ENCODE measurements at regions not wholly inside any gene's neighbourhood (a gene's known extent, or its start where the extent isn't known, plus 50 kb on each side); places are given as distances from the start of the nearest gene placed in this dataset.

GRCh38 chr5:56710826-56711590 lies 104.3 kb upstream of the MAP3K1 start:
- ATAC-seq, result no peak
- Histone ChIP-seq H3K4me1 (no peaks in the 10 kb centered on the region), H3K4me3 (no peak overlapping the region), H3K9me3 (no peaks in the 10 kb centered on the region), H3K36me3 (ENCODE audit: insufficient read depth in 1 of 2, low read depth in 1 of 2) (no peaks in the 10 kb centered on the region), H3K27me3 (ENCODE audit: insufficient read depth in 3 of 3, low read length in 2 of 3) (no peaks in the 10 kb centered on the region), H3K27ac (no peak overlapping the region)
- WGBS, 3 donors, result 90 to 94% (median 93%) methylated on average over 3 of the region's 3 CpGs
- no peak for DNase-seq
- intact Hi-C loops (cut with DNase I), result no loop called here
- TF ChIP-seq CTCF (IDR thresholded peaks at IDR 0.05), result no peak

GRCh38 chr5:56706504-56706903 lies 108.8 kb upstream of the MAP3K1 start:
- Histone ChIP-seq H3K27ac (no peak overlapping the region), H3K27me3 (ENCODE audit: insufficient read depth in 3 of 3, low read length in 2 of 3) (no peaks in the 10 kb centered on the region), H3K4me3 (no peak overlapping the region), H3K36me3 (ENCODE audit: insufficient read depth in 1 of 2, low read depth in 1 of 2) (no peaks in the 10 kb centered on the region), H3K9me3 (no peaks in the 10 kb centered on the region), H3K4me1 (no peaks in the 10 kb centered on the region)
- DNase-seq (no peak), ATAC-seq (no peak)
- intact Hi-C loops (cut with DNase I), result no loop called here
- TF ChIP-seq CTCF (IDR thresholded peaks at IDR 0.05), result no peak
- WGBS, 3 donors, result 90 to 97% (median 92%) methylated on average over 3 of the region's 3 CpGs

GRCh38 chr5:56705217-56705616 lies 110.1 kb upstream of the MAP3K1 start:
- ATAC-seq (no peak), DNase-seq (no peak)
- no peaks in the 10 kb centered on the region for H3K27me3 ChIP-seq (ENCODE audit: insufficient read depth in 3 of 3, low read length in 2 of 3)
- no peaks in the 10 kb centered on the region for H3K9me3 ChIP-seq
- no peaks in the 10 kb centered on the region for H3K4me1 ChIP-seq
- H3K27ac ChIP-seq, result no peak overlapping the region
- no peak for TF ChIP-seq CTCF (IDR thresholded peaks at IDR 0.05)
- intact Hi-C loops (cut with DNase I), result no loop called here
- H3K36me3 ChIP-seq (ENCODE audit: insufficient read depth in 1 of 2, low read depth in 1 of 2), result no peaks in the 10 kb centered on the region
- no peak overlapping the region for H3K4me3 ChIP-seq
- 57 to 69% (median 62%) methylated on average over 5 of the region's 5 CpGs for WGBS, 3 donors

GRCh38 chr5:56703952-56704351 lies 111.4 kb upstream of the MAP3K1 start:
- DNase-seq, result no peak
- Histone ChIP-seq H3K27me3 (ENCODE audit: insufficient read depth in 3 of 3, low read length in 2 of 3) (no peaks in the 10 kb centered on the region), H3K4me1 (no peaks in the 10 kb centered on the region), H3K9me3 (no peaks in the 10 kb centered on the region), H3K36me3 (ENCODE audit: insufficient read depth in 1 of 2, low read depth in 1 of 2) (no peaks in the 10 kb centered on the region), H3K4me3 (no peak overlapping the region), H3K27ac (no peak overlapping the region)
- 93 to 100% (median 98%) methylated on average over 2 of the region's 2 CpGs for WGBS, 3 donors
- intact Hi-C loops (cut with DNase I), result no loop called here
- no peak for ATAC-seq
- no peak for TF ChIP-seq CTCF (IDR thresholded peaks at IDR 0.05)

GRCh38 chr5:56700711-56701110 lies 114.6 kb upstream of the MAP3K1 start:
- DNase-seq, result no peak
- no peak for ATAC-seq
- H3K36me3 ChIP-seq (ENCODE audit: insufficient read depth in 1 of 2, low read depth in 1 of 2), result no peaks in the 10 kb centered on the region
- H3K4me3 ChIP-seq, result no peak overlapping the region
- H3K27me3 ChIP-seq (ENCODE audit: insufficient read depth in 3 of 3, low read length in 2 of 3), result no peaks in the 10 kb centered on the region
- no peaks in the 10 kb centered on the region for H3K4me1 ChIP-seq
- intact Hi-C loops (cut with DNase I), result no loop called here
- TF ChIP-seq CTCF (IDR thresholded peaks at IDR 0.05), result no peak
- WGBS, 3 donors, result 88 to 89% (median 88%) methylated on average over 4 of the region's 4 CpGs
- H3K9me3 ChIP-seq, result no peaks in the 10 kb centered on the region
- no peak overlapping the region for H3K27ac ChIP-seq

All from psoas muscle (tissue), 7 donors.